Middle frontal gyrus (tissue), 1 donor: ENCODE measurements at regions not wholly inside any gene's neighbourhood (a gene's known extent, or its start where the extent isn't known, plus 50 kb on each side); places are given as distances from the start of the nearest gene placed in this dataset.

Experiments used
- DNase-seq: peaks from one replicate; pipeline ENCODE4 v3.0.0-alpha.2; 2015; ENCODE audit warnings: low spot score; ENCODE audit errors: extremely low spot score

DNA sequence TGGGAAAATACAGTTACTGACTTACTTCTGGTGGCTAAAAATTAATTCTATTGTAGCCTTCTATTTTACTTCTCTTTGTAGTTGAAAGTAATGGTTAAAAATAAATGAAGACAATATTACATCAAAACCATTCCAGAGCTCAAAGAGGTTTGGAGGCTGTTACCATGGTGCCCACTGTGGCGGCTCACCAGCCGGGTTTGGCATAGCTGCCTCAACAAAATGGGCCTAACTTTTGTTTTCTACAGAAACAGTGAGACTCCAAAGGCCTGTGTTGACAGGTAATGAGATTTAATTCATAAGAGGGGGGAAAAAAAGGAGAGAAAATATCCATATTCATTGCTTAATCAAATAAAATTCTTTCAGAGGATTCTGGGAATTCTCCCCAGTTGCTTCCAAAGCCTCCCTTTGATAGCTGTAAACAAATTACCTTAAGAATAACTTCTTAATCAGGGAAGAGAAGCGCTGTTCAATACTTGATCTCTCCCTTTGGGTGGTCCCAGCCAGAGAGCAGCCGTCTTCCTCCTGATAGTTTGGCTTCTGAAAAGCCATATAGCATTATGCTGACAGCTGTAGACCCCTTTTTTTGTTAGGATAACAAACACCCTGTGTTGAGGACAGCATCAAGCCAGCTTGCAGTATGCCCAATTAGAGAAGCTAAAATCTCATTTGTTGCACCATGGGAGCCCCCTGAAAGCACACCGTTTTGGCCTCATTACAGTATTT lies 266.8 kb downstream of the NEDD1 start:
- no peak for DNase-seq

DNA sequence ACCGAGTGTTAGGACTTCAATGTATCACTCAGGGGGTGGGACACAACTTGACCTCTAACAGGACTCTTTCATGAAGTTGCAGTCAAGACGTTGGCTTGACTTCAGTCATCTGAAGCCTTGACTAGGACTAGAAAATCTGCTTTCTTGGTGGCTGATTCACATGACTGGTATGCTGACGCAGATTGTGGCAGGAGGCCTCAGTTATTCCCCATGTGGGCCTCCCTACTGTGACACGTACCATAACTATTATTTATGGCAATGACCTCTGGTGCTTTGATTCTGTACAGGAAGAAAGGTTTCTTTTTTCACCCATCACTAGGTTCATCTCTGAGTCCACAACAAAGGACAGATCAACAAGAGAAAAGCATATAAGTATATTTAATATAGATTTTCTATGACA lies 270.4 kb downstream of the NEDD1 start:
- no peak for DNase-seq

GRCh38 chr12:97181571-97182265 lies 274.7 kb downstream of the NEDD1 start:
- DNase-seq = no peak

DNA sequence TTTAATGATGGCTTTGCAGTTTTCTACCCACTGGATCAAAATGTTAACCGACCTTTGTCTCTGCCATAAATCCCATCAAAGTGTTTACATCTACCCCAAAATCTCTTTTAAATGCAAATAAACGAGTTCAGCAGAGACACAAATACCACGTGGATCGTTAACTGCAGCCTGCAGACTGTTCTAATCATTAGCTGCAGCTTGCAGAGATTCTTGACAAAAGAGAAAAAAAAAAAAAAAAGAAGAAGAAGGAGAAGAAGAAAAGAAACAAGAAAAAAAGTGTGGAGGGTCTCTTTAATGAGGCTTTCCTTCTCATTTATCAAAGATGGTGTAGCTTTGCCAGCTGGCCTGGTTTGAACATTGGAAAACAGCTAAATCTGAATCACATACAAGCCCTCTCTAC lies 275.7 kb downstream of the NEDD1 start:
- DNase-seq = no peak

DNA sequence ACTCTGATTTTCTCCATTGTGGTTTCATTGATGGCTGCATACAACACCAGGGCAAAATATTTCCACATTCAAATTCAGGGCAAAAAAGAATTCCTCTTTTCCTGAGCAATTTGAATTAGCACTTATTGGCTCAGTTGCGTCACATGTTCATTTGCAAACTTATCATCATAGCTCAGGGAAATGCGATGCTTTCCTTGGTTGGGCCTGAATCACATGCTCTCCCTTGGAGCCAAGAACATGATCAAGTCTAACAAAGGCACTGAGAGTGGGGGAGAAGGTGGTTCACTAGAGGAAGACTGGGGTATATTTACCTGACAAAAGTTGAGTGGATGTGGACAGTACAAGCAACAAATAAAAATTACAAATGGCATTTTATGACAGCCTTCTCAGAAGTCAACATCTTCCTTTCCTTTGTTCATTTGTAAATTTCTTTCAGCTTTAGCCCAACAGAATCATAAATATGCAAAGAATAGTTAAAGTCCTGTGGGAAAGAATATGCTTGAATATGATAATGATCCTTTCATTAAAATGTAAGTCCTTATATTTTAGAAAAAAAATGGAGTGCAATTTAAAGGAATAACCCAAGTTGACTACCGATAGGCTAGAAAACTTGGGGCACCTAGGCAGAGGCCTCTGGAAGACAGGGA lies 277.2 kb downstream of the NEDD1 start:
- no peak for DNase-seq

- no peak for DNase-seq
Measured at GRCh38 chr12:97185567-97185966, 277.0 kb upstream of the RMST start.

- no peak for DNase-seq
Measured at GRCh38 chr12:97194546-97194945, 268.1 kb upstream of the RMST start.

- no peak for DNase-seq
Measured at GRCh38 chr12:97200181-97200580, 262.4 kb upstream of the RMST start.

DNA sequence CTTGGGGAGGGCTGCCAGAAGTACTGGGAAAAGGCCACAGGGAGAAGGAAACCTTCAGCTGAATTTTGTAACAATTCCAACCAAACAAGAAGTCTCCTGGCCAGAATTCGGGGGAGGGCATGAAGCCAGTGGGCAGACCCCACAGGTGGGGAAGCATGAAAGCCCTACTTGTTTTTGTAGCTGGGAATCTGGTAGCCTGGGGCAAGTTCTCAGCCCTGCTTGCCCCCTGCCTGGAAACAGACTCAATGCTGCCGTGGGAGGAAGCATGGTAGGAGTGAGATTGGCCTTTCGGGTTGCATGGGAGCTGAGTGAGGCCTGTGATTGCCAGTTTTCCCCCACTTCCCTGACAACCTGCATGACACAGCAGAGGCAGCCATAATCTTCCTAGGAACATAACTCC lies 259.2 kb upstream of the RMST start:
- DNase-seq = no peak

DNA sequence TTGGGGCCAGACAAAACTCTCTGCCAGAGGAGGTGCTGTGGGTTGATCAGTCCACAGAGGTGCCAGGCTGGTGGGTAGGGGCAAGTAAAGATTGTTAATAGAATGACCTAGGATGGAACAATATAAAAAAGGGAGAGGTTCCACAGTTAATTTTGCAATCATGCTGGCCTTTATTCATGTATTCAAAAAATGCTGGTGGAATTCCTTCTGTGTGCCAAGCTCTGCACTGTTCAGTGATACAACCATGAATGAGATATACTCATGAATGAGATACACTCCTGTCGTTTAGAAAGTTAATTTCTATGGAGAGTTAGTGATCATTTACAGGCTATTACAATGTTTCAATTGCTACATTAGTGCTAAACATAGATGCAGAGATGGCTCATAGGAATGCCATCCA lies 252.6 kb upstream of the RMST start:
- no peak for DNase-seq

DNA sequence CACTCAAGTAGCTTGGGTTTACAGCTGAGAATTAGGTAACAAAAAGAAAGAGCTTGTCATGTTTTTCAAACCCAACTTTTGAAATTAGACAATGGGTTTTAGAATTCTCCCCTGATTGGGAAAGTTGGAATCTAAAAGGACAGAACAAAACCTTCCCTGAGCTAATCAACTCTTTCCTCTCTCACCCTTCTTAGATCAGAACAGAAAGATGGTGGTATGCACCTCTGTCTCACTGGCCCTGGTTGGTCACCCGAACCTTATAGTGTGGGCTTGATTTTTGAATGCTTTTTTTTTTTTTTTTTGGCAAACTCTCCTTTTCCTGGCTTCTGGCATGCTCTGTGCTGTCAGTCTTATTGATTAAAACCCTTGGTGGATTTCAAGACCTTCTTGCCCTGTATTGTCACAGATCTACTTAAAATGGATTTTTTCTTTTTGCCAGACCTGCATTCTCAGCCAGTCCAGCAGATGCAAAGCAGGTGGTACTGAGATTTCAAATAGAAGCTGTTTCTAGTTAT lies 251.1 kb upstream of the RMST start:
- no peak for DNase-seq

GRCh38 chr12:97216848-97217247 lies 245.8 kb upstream of the RMST start:
- no peak for DNase-seq

GRCh38 chr12:97222391-97222790 lies 240.2 kb upstream of the RMST start:
- DNase-seq = no peak

DNA sequence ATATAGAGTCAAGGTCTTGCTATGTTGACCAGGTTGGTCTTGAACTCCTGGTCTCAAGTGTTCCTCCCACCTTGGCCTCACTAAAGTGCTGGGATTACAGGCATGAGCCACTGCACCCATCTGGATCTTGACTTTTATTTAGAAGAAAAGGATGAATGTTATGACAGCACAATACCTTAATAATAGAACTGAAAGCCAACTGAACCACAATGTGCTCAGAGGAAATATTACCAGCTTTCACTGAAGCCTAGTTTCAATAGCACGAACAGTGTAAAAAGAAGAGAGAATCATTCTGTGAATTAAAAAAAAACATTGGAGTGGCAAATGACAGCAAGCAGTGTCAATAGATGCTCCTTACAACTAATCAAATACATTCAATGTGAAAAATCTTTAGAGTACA lies 239.2 kb upstream of the RMST start:
- no peak for DNase-seq

- no peak for DNase-seq
Measured at GRCh38 chr12:97229004-97229403, 233.6 kb upstream of the RMST start.

GRCh38 chr12:97235102-97235501 lies 227.5 kb upstream of the RMST start:
- no peak for DNase-seq

GRCh38 chr12:97246368-97246767 lies 216.2 kb upstream of the RMST start:
- DNase-seq = no peak

GRCh38 chr12:97250483-97250882 lies 212.1 kb upstream of the RMST start:
- no peak for DNase-seq

DNA sequence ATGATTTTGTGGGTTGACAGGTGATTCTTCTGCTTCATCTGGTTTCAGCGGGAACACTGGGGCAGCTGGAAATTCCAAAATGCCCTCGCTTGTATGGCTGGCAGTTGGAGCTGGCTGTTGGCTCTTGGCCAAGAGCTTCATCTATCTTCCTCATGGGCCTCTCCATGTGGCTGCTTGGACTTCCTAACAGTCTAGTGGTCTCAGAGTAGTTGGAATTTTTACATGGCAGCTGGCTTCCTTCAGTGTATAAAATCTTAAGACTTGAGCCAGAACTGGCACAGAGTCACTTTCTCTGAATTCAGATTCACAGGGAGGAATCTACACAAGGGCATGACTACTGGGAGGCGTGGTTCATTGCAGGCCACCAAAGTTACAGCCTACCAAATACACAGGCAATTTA lies 204.9 kb upstream of the RMST start:
- DNase-seq = no peak

DNA sequence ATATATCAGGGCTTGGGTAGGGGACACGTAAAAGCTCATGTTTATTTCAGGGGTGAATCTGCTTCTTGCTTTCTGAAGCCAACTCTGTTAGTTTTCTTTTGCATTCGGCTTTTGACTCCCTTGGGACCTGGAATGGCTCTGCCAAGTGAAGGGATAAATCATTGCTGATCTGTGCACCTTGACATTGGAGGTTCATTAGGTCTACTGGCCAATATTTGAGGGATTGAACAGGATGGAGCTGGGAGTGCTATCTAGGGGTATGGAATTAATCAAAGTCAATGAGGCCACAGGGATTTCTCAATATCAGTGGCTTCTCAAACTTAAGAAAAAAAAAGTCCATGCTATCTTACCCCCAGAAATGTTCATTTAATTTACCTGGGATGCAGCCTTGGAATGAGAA lies 203.5 kb upstream of the RMST start:
- DNase-seq = no peak

GRCh38 chr12:97260786-97261185 lies 201.8 kb upstream of the RMST start:
- DNase-seq = no peak

GRCh38 chr12:97267166-97267565 lies 195.4 kb upstream of the RMST start:
- DNase-seq = no peak
